Glutamatergic neuron (in vitro differentiated cells): ENCODE measurements at regions not wholly inside any gene's neighbourhood (a gene's known extent, or its start where the extent isn't known, plus 50 kb on each side); places are given as distances from the start of the nearest gene placed in this dataset.

Source experiments
- DNase-seq: peaks from one replicate; pipeline ENCODE4 v3.0.0; 2022
- H3K27ac Mint-ChIP-seq: one replicate; pipeline ENCODE4 v1.8.0; 2020; ENCODE audit warnings: mild to moderate bottlenecking, mixed read lengths, inconsistent platforms; ENCODE audit not compliant: unreplicated experiment
- H3K27me3 Mint-ChIP-seq: one replicate; pipeline ENCODE4 v1.8.0; 2020; ENCODE audit warnings: mild to moderate bottlenecking, moderate library complexity, mixed read lengths, inconsistent platforms; ENCODE audit not compliant: unreplicated experiment
- H3K36me3 Mint-ChIP-seq: one replicate; pipeline ENCODE4 v1.8.0; 2020; ENCODE audit warnings: mild to moderate bottlenecking, mixed read lengths, inconsistent platforms; ENCODE audit not compliant: unreplicated experiment
- H3K4me1 Mint-ChIP-seq: one replicate; pipeline ENCODE4 v1.8.0; 2020; ENCODE audit warnings: mild to moderate bottlenecking, low read depth, mixed read lengths, inconsistent platforms; ENCODE audit not compliant: unreplicated experiment
- H3K4me3 Mint-ChIP-seq: one replicate; pipeline ENCODE4 v1.8.0; 2020; ENCODE audit warnings: mild to moderate bottlenecking, mixed read lengths, inconsistent platforms; ENCODE audit not compliant: unreplicated experiment
- H3K9me3 Mint-ChIP-seq: one replicate; pipeline ENCODE4 v1.8.0; 2020; ENCODE audit warnings: mild to moderate bottlenecking, moderate library complexity, mixed read lengths, inconsistent platforms; ENCODE audit not compliant: unreplicated experiment
- TF ChIP-seq, protein P1 (sequence below): fragments of 200-600 bp; sonication (generic); IDR thresholded peaks from one replicate; pipeline ENCODE4 v1.5.0; 2021; ENCODE audit not compliant: partially characterized antibody, unreplicated experiment

- DNase-seq = peak; percentile 73
- Mint-ChIP-seq H3K36me3 (no peaks in the 10 kb centered on the region), H3K27me3 (no peaks in the 10 kb centered on the region), H3K4me1 (peaks cover 30% of the 10 kb centered on the region), H3K27ac (peak overlapping the region; percentile 63), H3K4me3 (no peak overlapping the region), H3K9me3 (peaks cover 11% of the 10 kb centered on the region)
- TF ChIP-seq, protein P1, sequence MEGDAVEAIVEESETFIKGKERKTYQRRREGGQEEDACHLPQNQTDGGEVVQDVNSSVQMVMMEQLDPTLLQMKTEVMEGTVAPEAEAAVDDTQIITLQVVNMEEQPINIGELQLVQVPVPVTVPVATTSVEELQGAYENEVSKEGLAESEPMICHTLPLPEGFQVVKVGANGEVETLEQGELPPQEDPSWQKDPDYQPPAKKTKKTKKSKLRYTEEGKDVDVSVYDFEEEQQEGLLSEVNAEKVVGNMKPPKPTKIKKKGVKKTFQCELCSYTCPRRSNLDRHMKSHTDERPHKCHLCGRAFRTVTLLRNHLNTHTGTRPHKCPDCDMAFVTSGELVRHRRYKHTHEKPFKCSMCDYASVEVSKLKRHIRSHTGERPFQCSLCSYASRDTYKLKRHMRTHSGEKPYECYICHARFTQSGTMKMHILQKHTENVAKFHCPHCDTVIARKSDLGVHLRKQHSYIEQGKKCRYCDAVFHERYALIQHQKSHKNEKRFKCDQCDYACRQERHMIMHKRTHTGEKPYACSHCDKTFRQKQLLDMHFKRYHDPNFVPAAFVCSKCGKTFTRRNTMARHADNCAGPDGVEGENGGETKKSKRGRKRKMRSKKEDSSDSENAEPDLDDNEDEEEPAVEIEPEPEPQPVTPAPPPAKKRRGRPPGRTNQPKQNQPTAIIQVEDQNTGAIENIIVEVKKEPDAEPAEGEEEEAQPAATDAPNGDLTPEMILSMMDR = no peak
Observed at GRCh38 chr20:46811224-46812084, 83.2 kb upstream of the EYA2 start.

GRCh38 chr20:46814366-46815232 lies 80.0 kb upstream of the EYA2 start:
- Mint-ChIP-seq H3K27me3 (no peaks in the 10 kb centered on the region), H3K27ac (peak overlapping the region; percentile 76), H3K4me1 (peaks cover 19% of the 10 kb centered on the region), H3K36me3 (no peaks in the 10 kb centered on the region), H3K4me3 (no peak overlapping the region), H3K9me3 (peaks cover 13% of the 10 kb centered on the region)
- TF ChIP-seq, protein P1 = no peak
- DNase-seq = no peak

DNA sequence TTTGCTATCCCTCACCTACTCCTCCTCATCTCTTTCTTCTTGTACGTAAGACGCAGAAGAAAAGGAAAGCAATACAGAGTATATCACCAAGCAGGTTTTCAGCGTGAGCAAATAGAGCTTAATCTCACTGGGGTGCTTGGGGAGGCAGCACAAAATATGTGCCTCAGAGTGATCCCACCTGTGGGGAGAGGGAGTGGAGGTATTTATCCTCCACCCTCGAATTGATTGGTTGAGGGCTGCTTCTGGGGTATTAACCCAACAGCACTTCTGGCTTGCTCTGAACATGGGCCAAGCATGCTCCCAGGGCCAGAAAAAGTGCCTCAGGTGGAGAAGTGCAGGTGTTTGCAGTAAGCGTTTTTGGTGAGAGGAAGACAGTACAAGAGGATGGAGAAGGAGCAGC lies 78.5 kb upstream of the EYA2 start:
- peaks cover 11% of the 10 kb centered on the region for H3K4me1 Mint-ChIP-seq
- no peak overlapping the region for H3K27ac Mint-ChIP-seq
- H3K4me3 Mint-ChIP-seq = no peak overlapping the region
- TF ChIP-seq, protein P1 = no peak
- no peaks in the 10 kb centered on the region for H3K36me3 Mint-ChIP-seq
- no peaks in the 10 kb centered on the region for H3K27me3 Mint-ChIP-seq
- no peak for DNase-seq
- H3K9me3 Mint-ChIP-seq = peaks cover 8% of the 10 kb centered on the region

DNA sequence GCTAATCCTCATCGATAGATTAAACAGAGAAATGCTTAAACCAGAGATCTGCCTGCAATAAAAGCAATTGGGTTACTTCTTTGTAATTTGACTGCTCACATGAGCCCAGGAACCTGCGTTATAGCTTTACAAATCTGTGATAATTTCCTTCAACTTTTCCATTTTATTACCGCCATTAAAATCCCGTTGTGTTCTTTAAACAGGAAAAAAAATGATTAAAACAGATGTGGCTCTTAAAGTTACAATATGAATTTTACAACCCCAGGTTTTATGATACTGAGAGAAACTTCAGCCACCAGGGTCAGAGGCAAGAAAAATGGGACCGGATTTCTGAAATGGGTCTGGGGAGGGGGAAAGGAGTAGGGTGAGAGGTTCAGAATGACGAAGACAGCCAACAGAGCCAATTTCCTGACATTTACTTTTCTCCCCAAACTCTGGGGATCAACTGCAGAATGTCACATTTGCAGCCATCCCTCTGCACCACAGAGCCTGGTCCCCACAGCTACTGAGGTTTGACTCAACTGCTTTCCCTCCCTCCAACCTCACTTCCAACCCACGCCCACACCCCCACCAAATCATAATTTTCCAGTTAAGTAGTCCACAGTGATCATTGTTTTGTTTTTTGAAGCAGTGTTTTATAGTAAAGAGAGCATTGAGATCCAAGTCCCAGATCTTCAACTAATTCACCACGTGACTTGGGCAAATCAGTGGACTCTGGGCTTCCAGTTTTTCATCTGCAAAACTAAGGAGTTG lies 77.6 kb upstream of the EYA2 start:
- H3K36me3 Mint-ChIP-seq = no peaks in the 10 kb centered on the region
- no peak for DNase-seq
- H3K27me3 Mint-ChIP-seq = no peaks in the 10 kb centered on the region
- peaks cover 4% of the 10 kb centered on the region for H3K9me3 Mint-ChIP-seq
- TF ChIP-seq, protein P1 = no peak
- H3K4me1 Mint-ChIP-seq = peaks cover 11% of the 10 kb centered on the region
- H3K27ac Mint-ChIP-seq = no peak overlapping the region
- H3K4me3 Mint-ChIP-seq = no peak overlapping the region
